ENCODE measurements at regions not wholly inside any gene's neighbourhood (a gene's known extent, or its start where the extent isn't known, plus 50 kb on each side); places are given as distances from the start of the nearest gene placed in this dataset.

GRCh38 chr1:164932580-164932979, 373.6 kb downstream of the PBX1 start:
- TF ChIP-seq POLR2AphosphoS5 (IDR thresholded peaks at IDR 0.05; ENCODE audit: borderline replicate concordance, low read depth, low read length), result no peak
- TF ChIP-seq EZH2 (IDR thresholded peaks at IDR 0.05), result no peak
- TF ChIP-seq FOXP2 (optimal IDR thresholded peaks at IDR 0.05; ENCODE audit: control extremely low read depth, extremely low read length, insufficient read depth), result no peak
- H3K9ac ChIP-seq (ENCODE audit: insufficient read length), result no peak overlapping the region
- H3K27ac ChIP-seq, result no peak overlapping the region
- no peak for DNase-seq (ENCODE audit: low read depth, low spot score)
- H3K36me3 ChIP-seq (ENCODE audit: insufficient read depth, low read length), result no peaks in the 10 kb centered on the region
- H3K4me3 ChIP-seq, result no peak overlapping the region
- H3K9me3 ChIP-seq (ENCODE audit: low read depth, low read length), result no peaks in the 10 kb centered on the region

- no peak overlapping the region for H3K4me3 ChIP-seq
- no peak overlapping the region for H3K9ac ChIP-seq (ENCODE audit: insufficient read length)
- TF ChIP-seq EZH2 (IDR thresholded peaks at IDR 0.05), result no peak
- TF ChIP-seq POLR2AphosphoS5 (IDR thresholded peaks at IDR 0.05; ENCODE audit: borderline replicate concordance, low read depth, low read length), result no peak
- TF ChIP-seq FOXP2 (optimal IDR thresholded peaks at IDR 0.05; ENCODE audit: control extremely low read depth, extremely low read length, insufficient read depth), result no peak
- H3K36me3 ChIP-seq (ENCODE audit: insufficient read depth, low read length), result no peaks in the 10 kb centered on the region
- DNase-seq (ENCODE audit: low read depth, low spot score), result no peak
- H3K27ac ChIP-seq, result no peak overlapping the region
- H3K9me3 ChIP-seq (ENCODE audit: low read depth, low read length), result no peaks in the 10 kb centered on the region
Measured at GRCh38 chr1:164930833-164931232, 371.8 kb downstream of the PBX1 start.

- TF ChIP-seq EZH2 (IDR thresholded peaks at IDR 0.05) (no peak), POLR2AphosphoS5 (IDR thresholded peaks at IDR 0.05; ENCODE audit: borderline replicate concordance, low read depth, low read length) (no peak), FOXP2 (optimal IDR thresholded peaks at IDR 0.05; ENCODE audit: control extremely low read depth, extremely low read length, insufficient read depth) (no peak)
- H3K27ac ChIP-seq, result no peak overlapping the region
- no peak overlapping the region for H3K4me3 ChIP-seq
- no peaks in the 10 kb centered on the region for H3K36me3 ChIP-seq (ENCODE audit: insufficient read depth, low read length)
- no peaks in the 10 kb centered on the region for H3K9me3 ChIP-seq (ENCODE audit: low read depth, low read length)
- no peak overlapping the region for H3K9ac ChIP-seq (ENCODE audit: insufficient read length)
- DNase-seq (ENCODE audit: low read depth, low spot score), result no peak
Measured at GRCh38 chr1:164930241-164930640, 371.3 kb downstream of the PBX1 start.

- TF ChIP-seq EZH2 (IDR thresholded peaks at IDR 0.05) (no peak), POLR2AphosphoS5 (IDR thresholded peaks at IDR 0.05; ENCODE audit: borderline replicate concordance, low read depth, low read length) (no peak), FOXP2 (optimal IDR thresholded peaks at IDR 0.05; ENCODE audit: control extremely low read depth, extremely low read length, insufficient read depth) (no peak)
- Histone ChIP-seq H3K4me3 (no peak overlapping the region), H3K9me3 (ENCODE audit: low read depth, low read length) (no peaks in the 10 kb centered on the region), H3K36me3 (ENCODE audit: insufficient read depth, low read length) (no peaks in the 10 kb centered on the region), H3K27ac (no peak overlapping the region), H3K9ac (ENCODE audit: insufficient read length) (no peak overlapping the region)
- no peak for DNase-seq (ENCODE audit: low read depth, low spot score)
Measured at GRCh38 chr1:164928232-164928812, 369.3 kb downstream of the PBX1 start.

GRCh38 chr1:164926107-164926506, 367.1 kb downstream of the PBX1 start:
- Histone ChIP-seq H3K36me3 (ENCODE audit: insufficient read depth, low read length) (no peaks in the 10 kb centered on the region), H3K9me3 (ENCODE audit: low read depth, low read length) (no peaks in the 10 kb centered on the region), H3K4me3 (no peak overlapping the region), H3K9ac (ENCODE audit: insufficient read length) (no peak overlapping the region), H3K27ac (no peak overlapping the region)
- TF ChIP-seq POLR2AphosphoS5 (IDR thresholded peaks at IDR 0.05; ENCODE audit: borderline replicate concordance, low read depth, low read length), result no peak
- DNase-seq (ENCODE audit: low read depth, low spot score), result no peak

GRCh38 chr1:164922585-164922984, 363.6 kb downstream of the PBX1 start:
- H3K9ac ChIP-seq (ENCODE audit: insufficient read length), result no peak overlapping the region
- DNase-seq (ENCODE audit: low read depth, low spot score), result no peak
- H3K36me3 ChIP-seq (ENCODE audit: insufficient read depth, low read length), result no peaks in the 10 kb centered on the region
- TF ChIP-seq FOXP2 (optimal IDR thresholded peaks at IDR 0.05; ENCODE audit: control extremely low read depth, extremely low read length, insufficient read depth) (no peak), POLR2AphosphoS5 (IDR thresholded peaks at IDR 0.05; ENCODE audit: borderline replicate concordance, low read depth, low read length) (no peak), EZH2 (IDR thresholded peaks at IDR 0.05) (no peak)
- H3K4me3 ChIP-seq, result no peak overlapping the region
- no peaks in the 10 kb centered on the region for H3K9me3 ChIP-seq (ENCODE audit: low read depth, low read length)
- no peak overlapping the region for H3K27ac ChIP-seq

- no peak overlapping the region for H3K9ac ChIP-seq (ENCODE audit: insufficient read length)
- DNase-seq (ENCODE audit: low read depth, low spot score), result no peak
- H3K9me3 ChIP-seq (ENCODE audit: low read depth, low read length), result no peaks in the 10 kb centered on the region
- H3K36me3 ChIP-seq (ENCODE audit: insufficient read depth, low read length), result no peaks in the 10 kb centered on the region
- TF ChIP-seq FOXP2 (optimal IDR thresholded peaks at IDR 0.05; ENCODE audit: control extremely low read depth, extremely low read length, insufficient read depth) (no peak), EZH2 (IDR thresholded peaks at IDR 0.05) (no peak), POLR2AphosphoS5 (IDR thresholded peaks at IDR 0.05; ENCODE audit: borderline replicate concordance, low read depth, low read length) (no peak)
- no peak overlapping the region for H3K27ac ChIP-seq
- H3K4me3 ChIP-seq, result no peak overlapping the region
Measured at GRCh38 chr1:164921493-164921892, 362.5 kb downstream of the PBX1 start.

- H3K9ac ChIP-seq (ENCODE audit: insufficient read length), result no peak overlapping the region
- no peak for DNase-seq (ENCODE audit: low read depth, low spot score)
- no peak overlapping the region for H3K27ac ChIP-seq
- no peaks in the 10 kb centered on the region for H3K9me3 ChIP-seq (ENCODE audit: low read depth, low read length)
- H3K36me3 ChIP-seq (ENCODE audit: insufficient read depth, low read length), result no peaks in the 10 kb centered on the region
- no peak overlapping the region for H3K4me3 ChIP-seq
- TF ChIP-seq POLR2AphosphoS5 (IDR thresholded peaks at IDR 0.05; ENCODE audit: borderline replicate concordance, low read depth, low read length) (no peak), EZH2 (IDR thresholded peaks at IDR 0.05) (no peak), FOXP2 (optimal IDR thresholded peaks at IDR 0.05; ENCODE audit: control extremely low read depth, extremely low read length, insufficient read depth) (no peak)
Measured at GRCh38 chr1:164918140-164918539, 359.2 kb downstream of the PBX1 start.

- no peak overlapping the region for H3K9ac ChIP-seq (ENCODE audit: insufficient read length)
- H3K36me3 ChIP-seq (ENCODE audit: insufficient read depth, low read length), result no peaks in the 10 kb centered on the region
- no peak for TF ChIP-seq POLR2AphosphoS5 (IDR thresholded peaks at IDR 0.05; ENCODE audit: borderline replicate concordance, low read depth, low read length)
- TF ChIP-seq EZH2 (IDR thresholded peaks at IDR 0.05), result no peak
- no peak for TF ChIP-seq FOXP2 (optimal IDR thresholded peaks at IDR 0.05; ENCODE audit: control extremely low read depth, extremely low read length, insufficient read depth)
- H3K4me3 ChIP-seq, result no peak overlapping the region
- DNase-seq (ENCODE audit: low read depth, low spot score), result peak; percentile 20
- no peaks in the 10 kb centered on the region for H3K9me3 ChIP-seq (ENCODE audit: low read depth, low read length)
- H3K27ac ChIP-seq, result no peak overlapping the region
Measured at GRCh38 chr1:164914208-164914607, 355.2 kb downstream of the PBX1 start.
